IMR-90 (cell line): ENCODE measurements at regions not wholly inside any gene's neighbourhood (a gene's known extent, or its start where the extent isn't known, plus 50 kb on each side); places are given as distances from the start of the nearest gene placed in this dataset.

ENCODE experiments used
- ATAC-seq: fragments of 200-7000 bp; cut with Tn5 transposase; 2 replicates; pipeline ENCODE4 v1.9.1; 2020; ENCODE audit warnings: low read depth, mild to moderate bottlenecking, moderate library complexity
- BruUV-seq: library from RNA; stranded (reverse); fragments of 400-500 nt; replicated peaks from 2 replicates; lab custom pipeline; 2021; lab: Mats Ljungman, UMichigan
- CTCF ChIA-PET: fragments of 300-600 bp; formaldehyde crosslinking; extraction: SDS; loops from one replicate; lab custom pipeline; 2021; ENCODE audit warnings: antibody characterized with exemption; lab: Yijun Ruan, JAX
- POLR2A ChIA-PET: fragments of 300-600 bp; sonication (Branson Sonifier 250); formaldehyde crosslinking; loops from one replicate; lab custom pipeline; 2022; ENCODE audit warnings: antibody characterized with exemption; ENCODE audit not compliant: unreplicated experiment; lab: Charles Lee
- DNase-seq: peaks from one replicate; pipeline ENCODE4 v3.0.0; 2013
- H2AFZ ChIP-seq: replicated peaks from 2 replicates; pipeline ENCODE3; 2013; ENCODE audit warnings: low read length, mild to moderate bottlenecking; ENCODE audit not compliant: poor library complexity
- H2AK5ac ChIP-seq: 2 replicates; pipeline ENCODE4 v1.6.1; 2013; ENCODE audit warnings: low read depth, low read length, inconsistent platforms
- H2AK9ac ChIP-seq: replicated peaks from 2 replicates; pipeline ENCODE3; 2013; ENCODE audit warnings: mild to moderate bottlenecking, low read depth, low read length, moderate library complexity; ENCODE audit not compliant: poor library complexity
- H2BK120ac ChIP-seq: 2 replicates; pipeline ENCODE4 v1.6.1; 2013; ENCODE audit warnings: low read depth, low read length, inconsistent platforms
- H2BK15ac ChIP-seq: 3 replicates; pipeline ENCODE4 v1.6.1; 2013; ENCODE audit warnings: low read depth, low read length, inconsistent platforms
- H2BK20ac ChIP-seq: 2 replicates; pipeline ENCODE4 v1.6.1; 2013; ENCODE audit warnings: low read depth, mild to moderate bottlenecking, inconsistent platforms, low read length, moderate library complexity
- H2BK5ac ChIP-seq: 2 replicates; pipeline ENCODE4 v1.6.1; 2013; ENCODE audit warnings: mild to moderate bottlenecking, low read depth, low read length, inconsistent platforms; ENCODE audit not compliant: poor library complexity, severe bottlenecking
- H3K14ac ChIP-seq: replicated peaks from 2 replicates; pipeline ENCODE4 v1.6.1; 2013; ENCODE audit warnings: low read depth, low read length, inconsistent platforms
- H3K18ac ChIP-seq: 2 replicates; pipeline ENCODE4 v1.6.1; 2013; ENCODE audit warnings: low read depth, low read length, control low read depth
- H3K23ac ChIP-seq: 2 replicates; pipeline ENCODE4 v1.6.1; 2013; ENCODE audit warnings: low read depth, low read length, inconsistent platforms
- H3K27ac ChIP-seq: 2 replicates; pipeline ENCODE4 v1.5.1; 2013; ENCODE audit warnings: mild to moderate bottlenecking, control low read depth, low read length; ENCODE audit not compliant: insufficient read depth
- H3K27me3 ChIP-seq: 2 replicates; pipeline ENCODE4 v1.6.1; 2013; ENCODE audit warnings: low read length; ENCODE audit not compliant: control insufficient read depth, insufficient read depth
- H3K36me3 ChIP-seq: 2 replicates; pipeline ENCODE4 v1.6.1; 2013; ENCODE audit warnings: low read length, mixed read lengths; ENCODE audit not compliant: control insufficient read depth, insufficient read depth
- H3K4ac ChIP-seq: 2 replicates; pipeline ENCODE4 v1.6.1; 2013; ENCODE audit warnings: low read depth, low read length, inconsistent platforms
- H3K4me1 ChIP-seq: 2 replicates; pipeline ENCODE4 v1.6.1; 2013; ENCODE audit warnings: low read length, mixed read lengths; ENCODE audit not compliant: control insufficient read depth, insufficient read depth
- H3K4me2 ChIP-seq: 2 replicates; pipeline ENCODE4 v1.6.1; 2013; ENCODE audit warnings: low read depth, mild to moderate bottlenecking, control low read depth, low read length, moderate library complexity
- H3K4me3 ChIP-seq: 2 replicates; pipeline ENCODE4 v1.5.1; 2013; ENCODE audit warnings: low read depth, mild to moderate bottlenecking, control low read depth, low read length, moderate library complexity; ENCODE audit not compliant: insufficient read depth
- H3K56ac ChIP-seq: 2 replicates; pipeline ENCODE4 v1.6.1; 2013; ENCODE audit warnings: low read length, inconsistent platforms; ENCODE audit not compliant: insufficient read depth; ENCODE audit errors: extremely low read depth
- H3K79me1 ChIP-seq, 2 experiments: 2 replicates each; pipeline ENCODE4 v1.6.1; 2013; ENCODE audit warnings: low read length in 2 of 2, inconsistent platforms in 1 of 2, low read depth in 1 of 2
- H3K9ac ChIP-seq: 2 replicates; pipeline ENCODE4 v1.6.1; 2013; ENCODE audit warnings: low read depth, low read length, control low read depth
- H3K9me1 ChIP-seq: 2 replicates; pipeline ENCODE4 v1.6.1; 2013; ENCODE audit warnings: low read length, inconsistent platforms; ENCODE audit not compliant: insufficient read depth
- H3K9me3 ChIP-seq: 2 replicates; pipeline ENCODE4 v1.6.1; 2013; ENCODE audit warnings: low read length; ENCODE audit not compliant: control insufficient read depth, insufficient read depth
- H4K20me1 ChIP-seq: 2 replicates; pipeline ENCODE4 v1.6.1; 2013; ENCODE audit warnings: low read length, inconsistent platforms; ENCODE audit not compliant: insufficient read depth
- H4K5ac ChIP-seq: 2 replicates; pipeline ENCODE4 v1.6.1; 2013; ENCODE audit warnings: mild to moderate bottlenecking, low read depth, low read length, control low read depth
- H4K8ac ChIP-seq, 2 experiments: 2 replicates each; pipeline ENCODE4 v1.6.1; 2013; ENCODE audit warnings: low read depth in 2 of 2, low read length in 2 of 2, control low read depth in 1 of 2, inconsistent platforms in 1 of 2
- H4K91ac ChIP-seq: 2 replicates; pipeline ENCODE4 v1.6.1; 2013; ENCODE audit warnings: low read depth, low read length, inconsistent platforms; ENCODE audit not compliant: insufficient read depth
- BHLHE40 ChIP-seq: fragments of 150-350 bp; IDR thresholded peaks from 2 replicates; pipeline ENCODE4 v1.6.1; 2016; ENCODE audit warnings: mild to moderate bottlenecking, low read depth, low read length
- CEBPB ChIP-seq: IDR thresholded peaks from 2 replicates; pipeline ENCODE4 v1.6.1; 2012; ENCODE audit warnings: low read depth, low read length, improper control_type of control experiment
- CHD1 ChIP-seq: IDR thresholded peaks from 2 replicates; pipeline ENCODE4 v1.6.1; 2012; ENCODE audit warnings: low read depth, low read length, improper control_type of control experiment
- ELK1 ChIP-seq: fragments of 150-350 bp; IDR thresholded peaks from 2 replicates; pipeline ENCODE4 v1.6.1; 2016; ENCODE audit warnings: low read depth, mild to moderate bottlenecking, low read length, moderate library complexity, borderline replicate concordance
- FOS ChIP-seq: fragments of 150-350 bp; IDR thresholded peaks from 2 replicates; pipeline ENCODE4 v1.6.1; 2016; ENCODE audit warnings: low read depth, low read length
- MAFK ChIP-seq: IDR thresholded peaks from 2 replicates; pipeline ENCODE4 v1.6.1; 2012; ENCODE audit warnings: low read depth, low read length, improper control_type of control experiment
- MXI1 ChIP-seq: IDR thresholded peaks from 2 replicates; pipeline ENCODE4 v1.6.1; 2012; ENCODE audit warnings: low read depth, mild to moderate bottlenecking, low read length, moderate library complexity, borderline replicate concordance
- NFE2L2 ChIP-seq: fragments of 150-350 bp; IDR thresholded peaks from 2 replicates; pipeline ENCODE4 v1.6.1; 2016; ENCODE audit warnings: low read depth, mild to moderate bottlenecking, low read length
- POLR2A ChIP-seq: IDR thresholded peaks from 2 replicates; pipeline ENCODE4 v1.6.1; 2012; ENCODE audit warnings: mild to moderate bottlenecking, low read depth, low read length
- RAD21 ChIP-seq: IDR thresholded peaks from 2 replicates; pipeline ENCODE4 v1.6.1; 2012; ENCODE audit warnings: low read length, improper control_type of control experiment
- RCOR1 ChIP-seq: IDR thresholded peaks from 2 replicates; pipeline ENCODE4 v1.6.1; 2012; ENCODE audit warnings: mild to moderate bottlenecking, low read length, improper control_type of control experiment; ENCODE audit not compliant: insufficient replicate concordance
- RFX5 ChIP-seq: IDR thresholded peaks from 2 replicates; pipeline ENCODE4 v1.8.0; 2012; ENCODE audit warnings: low read depth, mild to moderate bottlenecking, low read length, moderate library complexity
- SMC3 ChIP-seq: fragments of 150-350 bp; IDR thresholded peaks from 2 replicates; pipeline ENCODE4 v1.6.1; 2016; ENCODE audit warnings: low read depth, mild to moderate bottlenecking, antibody characterized with exemption, low read length, moderate library complexity
- WGBS, 2 experiments: methylation state at CpG; one replicate each; pipeline versions ENCODE4 v1.1.5 to v1.1.7; 2013; ENCODE audit warnings: missing lambda C conversion rate in 2 of 2; ENCODE audit not compliant: insufficient read length in 1 of 2; ENCODE audit errors: extremely low coverage in 2 of 2; 5-methylcytosine and 5-hydroxymethylcytosine counted together
- dilution Hi-C: fragments of 300-500 bp; cut with HindIII; formaldehyde crosslinking; loops from one replicate; pipeline ENCODE4 v1.14.3; 2018; ENCODE audit warnings: low sequenced_read_pairs; ENCODE audit not compliant: unreplicated experiment
- in situ Hi-C: fragments of 300-500 bp; cut with MboI; formaldehyde crosslinking; loops from 3 replicates; pipeline ENCODE4 v1.14.3; 2019; ENCODE audit warnings: low sequenced_read_pairs, inconsistent platforms, mixed read lengths
- intact Hi-C: fragments of 100-400 bp; cut with micrococcal nuclease; formaldehyde crosslinking; loops from 2 replicates; pipeline ENCODE4 v1.10.0; 2022
- TF ChIP-seq, protein P1 (sequence below): fragments of 150-350 bp; IDR thresholded peaks from 2 replicates; pipeline ENCODE4 v1.6.1; 2017; ENCODE audit warnings: mild to moderate bottlenecking, antibody characterized with exemption, low read length, low read depth

DNA sequence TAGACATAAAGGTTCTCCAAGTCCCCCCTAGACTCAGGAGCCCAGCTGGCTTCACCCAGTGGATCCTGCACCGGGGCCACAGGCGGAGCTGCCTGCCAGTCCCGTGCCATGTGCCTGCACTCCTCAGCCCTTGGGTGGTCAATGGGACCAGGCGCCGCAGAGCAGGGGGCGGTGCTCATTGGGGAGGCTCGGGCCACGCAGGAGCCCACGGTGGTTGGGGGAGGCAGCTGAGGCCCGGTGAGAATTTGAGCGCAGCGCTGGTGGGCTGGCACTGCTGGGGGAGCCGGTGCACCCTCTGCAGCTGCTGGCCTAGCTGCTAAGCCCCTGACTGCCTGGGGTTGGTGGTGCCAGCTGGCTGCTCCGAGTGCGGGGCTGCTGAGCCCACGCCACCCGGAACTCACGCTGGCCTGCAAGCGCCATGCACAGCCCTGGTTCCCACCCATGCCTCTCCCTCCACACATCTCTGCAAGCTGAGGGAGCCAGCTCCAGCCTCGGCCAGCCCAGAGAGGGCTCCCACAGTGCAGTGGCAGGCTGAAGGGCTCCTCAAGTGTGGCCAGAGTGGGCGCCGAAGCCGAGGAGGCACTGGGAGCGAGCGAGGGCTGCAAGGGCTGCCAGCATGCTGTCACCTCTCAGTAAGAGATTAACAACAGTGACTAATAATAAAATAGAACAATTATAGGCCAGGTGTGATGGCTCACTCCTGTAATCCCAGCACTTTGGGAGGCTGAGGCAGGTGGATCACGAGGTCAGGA lies 65.9 kb downstream of the SPATA31D1 start:
- no TSS peak for BruUV-seq
- no peak for ATAC-seq

More for the DNA sequence above, 65.9 kb downstream of the SPATA31D1 start:
- intact Hi-C loops (no loop called here), in situ Hi-C loops (no loop called here), dilution Hi-C loops (no loop called here)
- Histone ChIP-seq H2BK120ac (no peak overlapping the region), H3K9me1 (0 out of 2 replicates have a peak, but pooled peaks cover 3% of the 10 kb centered on the region), H2AFZ (no peak overlapping the region), H3K56ac (no peak overlapping the region), H3K18ac (no peak overlapping the region), H3K9me3 (no peaks in the 10 kb centered on the region), H3K79me1 (no peaks in the 10 kb centered on the region), H3K23ac (no peak overlapping the region), H2BK15ac (no peak overlapping the region), H2BK5ac (no peak overlapping the region), H4K91ac (no peak overlapping the region), H3K14ac (no peak overlapping the region), H3K4me2 (no peak overlapping the region), H3K4me3 (no peak overlapping the region), H3K9ac (no peak overlapping the region), H3K27ac (no peak overlapping the region), H4K20me1 (no peaks in the 10 kb centered on the region), H3K4ac (no peak overlapping the region), H2AK9ac (no peak overlapping the region), H3K4me1 (no peaks in the 10 kb centered on the region), H3K36me3 (no peaks in the 10 kb centered on the region), H2AK5ac (no peak overlapping the region), H4K8ac (no peak overlapping the region), H4K5ac (no peak overlapping the region), H3K27me3 (no peaks in the 10 kb centered on the region), H2BK20ac (no peak overlapping the region)
- ChIA-PET CTCF (no interaction called here), POLR2A (no interaction called here)
- TF ChIP-seq, protein P1, sequence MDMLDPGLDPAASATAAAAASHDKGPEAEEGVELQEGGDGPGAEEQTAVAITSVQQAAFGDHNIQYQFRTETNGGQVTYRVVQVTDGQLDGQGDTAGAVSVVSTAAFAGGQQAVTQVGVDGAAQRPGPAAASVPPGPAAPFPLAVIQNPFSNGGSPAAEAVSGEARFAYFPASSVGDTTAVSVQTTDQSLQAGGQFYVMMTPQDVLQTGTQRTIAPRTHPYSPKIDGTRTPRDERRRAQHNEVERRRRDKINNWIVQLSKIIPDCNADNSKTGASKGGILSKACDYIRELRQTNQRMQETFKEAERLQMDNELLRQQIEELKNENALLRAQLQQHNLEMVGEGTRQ, result no peak
- TF ChIP-seq NFE2L2 (no peak), ELK1 (no peak), MXI1 (no peak), SMC3 (no peak), FOS (no peak), MAFK (no peak), CHD1 (no peak), RCOR1 (no peak), POLR2A (no peak), CEBPB (no peak), RAD21 (no peak), BHLHE40 (no peak), RFX5 (no peak)
- no peak for DNase-seq
- WGBS, 2 experiments, result 92% methylated on average over 9 of the region's 26 CpGs; no CpG with 5 or more reads in 1 of the 2 experiments
